Uterus (tissue), 2 donors: ENCODE measurements at regions not wholly inside any gene's neighbourhood (a gene's known extent, or its start where the extent isn't known, plus 50 kb on each side); places are given as distances from the start of the nearest gene placed in this dataset.

Source experiments
- POLR2A ChIP-seq, 2 donors: fragments of 450-650 bp; IDR thresholded peaks; one replicate each; pipeline ENCODE4 v1.6.1; 2016; ENCODE audit warnings: antibody characterized with exemption in 2 of 2, mild to moderate bottlenecking in 1 of 2, moderate library complexity in 1 of 2
- TF ChIP-seq, protein P1 (sequence below), 4 experiments: fragments of 200-600 bp in 2 of 4; fragments of 450-650 bp in 2 of 4; sonication (generic) in 2 of 4; IDR thresholded peaks; one replicate each; pipeline ENCODE4 v1.5.1; 2016 to 2019; ENCODE audit warnings: antibody characterized with exemption in 4 of 4, mild to moderate bottlenecking in 2 of 4, moderate library complexity in 1 of 4

DNA sequence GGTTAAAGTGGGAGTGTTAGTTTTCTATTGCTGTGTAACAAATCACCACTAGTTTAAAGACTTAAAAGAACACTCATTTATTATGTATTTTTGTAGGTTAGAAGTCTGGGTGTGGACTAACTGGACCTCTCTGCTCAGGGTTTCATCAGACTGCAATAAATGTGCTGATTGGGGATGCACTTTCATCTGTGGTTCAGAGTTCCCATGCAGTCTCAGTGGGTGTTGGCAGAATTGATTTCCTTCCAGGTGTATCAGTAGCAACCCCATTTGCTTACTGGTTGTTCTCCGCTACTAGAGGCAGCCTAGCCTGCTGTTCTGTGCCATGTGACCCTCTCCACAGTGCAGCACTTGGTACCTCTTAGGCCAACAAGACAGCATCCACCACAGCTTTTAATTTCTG, 2200.5 kb downstream of the MAT2B start:
- TF ChIP-seq, protein P1, sequence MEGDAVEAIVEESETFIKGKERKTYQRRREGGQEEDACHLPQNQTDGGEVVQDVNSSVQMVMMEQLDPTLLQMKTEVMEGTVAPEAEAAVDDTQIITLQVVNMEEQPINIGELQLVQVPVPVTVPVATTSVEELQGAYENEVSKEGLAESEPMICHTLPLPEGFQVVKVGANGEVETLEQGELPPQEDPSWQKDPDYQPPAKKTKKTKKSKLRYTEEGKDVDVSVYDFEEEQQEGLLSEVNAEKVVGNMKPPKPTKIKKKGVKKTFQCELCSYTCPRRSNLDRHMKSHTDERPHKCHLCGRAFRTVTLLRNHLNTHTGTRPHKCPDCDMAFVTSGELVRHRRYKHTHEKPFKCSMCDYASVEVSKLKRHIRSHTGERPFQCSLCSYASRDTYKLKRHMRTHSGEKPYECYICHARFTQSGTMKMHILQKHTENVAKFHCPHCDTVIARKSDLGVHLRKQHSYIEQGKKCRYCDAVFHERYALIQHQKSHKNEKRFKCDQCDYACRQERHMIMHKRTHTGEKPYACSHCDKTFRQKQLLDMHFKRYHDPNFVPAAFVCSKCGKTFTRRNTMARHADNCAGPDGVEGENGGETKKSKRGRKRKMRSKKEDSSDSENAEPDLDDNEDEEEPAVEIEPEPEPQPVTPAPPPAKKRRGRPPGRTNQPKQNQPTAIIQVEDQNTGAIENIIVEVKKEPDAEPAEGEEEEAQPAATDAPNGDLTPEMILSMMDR (IDR thresholded peaks at IDR 0.05): no peak
- TF ChIP-seq POLR2A (IDR thresholded peaks at IDR 0.05): no peak
